PC-9 (cell line): ENCODE measurements at regions not wholly inside any gene's neighbourhood (a gene's known extent, or its start where the extent isn't known, plus 50 kb on each side); places are given as distances from the start of the nearest gene placed in this dataset.

Experiments used
- BruUV-seq: library from RNA; stranded (reverse); fragments of 400-500 nt; replicated peaks from 2 replicates; lab custom pipeline; 2021; lab: Mats Ljungman, UMichigan
- CTCF ChIA-PET: fragments of 300-600 bp; sonication (Branson Sonifier 250); formaldehyde crosslinking; loops from one replicate; lab custom pipeline; 2022; ENCODE audit warnings: antibody characterized with exemption; lab: Charles Lee
- POLR2A ChIA-PET: fragments of 300-600 bp; sonication (Branson Sonifier 250); formaldehyde crosslinking; loops from one replicate; lab custom pipeline; 2022; ENCODE audit warnings: antibody characterized with exemption; ENCODE audit not compliant: unreplicated experiment; lab: Charles Lee
- DNase-seq, 2 experiments: peaks; one replicate each; pipeline versions ENCODE4 v3.0.0 to v3.0.0-alpha.2; 2015 to 2022; ENCODE audit warnings: mixed read lengths in 1 of 2
- H2AFZ ChIP-seq: fragments of 200-600 bp; sonication (generic); 2 replicates; pipeline ENCODE4 v1.8.1; 2017; ENCODE audit warnings: antibody characterized with exemption
- H3F3A ChIP-seq: fragments of 200-600 bp; sonication (generic); 2 replicates; pipeline ENCODE4 v1.8.1; 2017; ENCODE audit warnings: antibody characterized with exemption, mild to moderate bottlenecking, low read depth; ENCODE audit not compliant: insufficient read depth
- H3K27ac ChIP-seq: fragments of 200-600 bp; sonication (generic); 2 replicates; pipeline ENCODE4 v1.6.1; 2016; ENCODE audit warnings: mixed run types
- H3K27me3 ChIP-seq: fragments of 200-600 bp; sonication (generic); 2 replicates; pipeline ENCODE4 v1.6.1; 2016; ENCODE audit warnings: low read depth, mixed run types; ENCODE audit not compliant: insufficient read depth
- H3K36me3 ChIP-seq: fragments of 200-600 bp; sonication (generic); 2 replicates; pipeline ENCODE4 v1.6.1; 2016; ENCODE audit warnings: low read depth, mixed run types
- H3K4me1 ChIP-seq: fragments of 200-600 bp; sonication (generic); replicated peaks from 2 replicates; pipeline ENCODE4 v1.6.1; 2016; ENCODE audit warnings: mixed run types; ENCODE audit not compliant: insufficient read depth
- H3K4me2 ChIP-seq: fragments of 200-600 bp; sonication (generic); 2 replicates; pipeline ENCODE4 v1.6.1; 2017; ENCODE audit warnings: mixed run types
- H3K4me3 ChIP-seq: fragments of 200-600 bp; sonication (generic); 2 replicates; pipeline ENCODE4 v1.6.1; 2016; ENCODE audit warnings: mixed run types
- H3K79me2 ChIP-seq: fragments of 200-600 bp; sonication (generic); 2 replicates; pipeline ENCODE4 v1.6.1; 2017; ENCODE audit warnings: low read depth, mixed run types
- H3K9me2 ChIP-seq: fragments of 200-600 bp; sonication (generic); 2 replicates; pipeline ENCODE4 v1.8.1; 2017; ENCODE audit warnings: mild to moderate bottlenecking; ENCODE audit not compliant: insufficient read depth
- H3K9me3 ChIP-seq: fragments of 200-600 bp; sonication (generic); 2 replicates; pipeline ENCODE4 v1.8.1; 2016; ENCODE audit warnings: low read depth; ENCODE audit not compliant: insufficient read depth
- H4K20me1 ChIP-seq: fragments of 200-600 bp; sonication (generic); 2 replicates; pipeline ENCODE4 v1.8.1; 2017; ENCODE audit not compliant: insufficient read depth
- EZH2 ChIP-seq: fragments of 200-600 bp; sonication (generic); IDR thresholded peaks from 2 replicates; pipeline ENCODE4 v1.8.0; 2017; ENCODE audit warnings: antibody characterized with exemption, low read depth
- intact Hi-C: fragments of 100-400 bp; cut with micrococcal nuclease; formaldehyde crosslinking; loops from one replicate; pipeline ENCODE4 v1.10.0; 2022; ENCODE audit not compliant: unreplicated experiment
- TF ChIP-seq, protein P1 (sequence below): fragments of 200-600 bp; sonication (generic); conservative IDR thresholded peaks from 2 replicates; pipeline ENCODE4 v1.6.1; 2017; ENCODE audit warnings: mixed run types, antibody characterized with exemption, mild to moderate bottlenecking, moderate library complexity

DNA sequence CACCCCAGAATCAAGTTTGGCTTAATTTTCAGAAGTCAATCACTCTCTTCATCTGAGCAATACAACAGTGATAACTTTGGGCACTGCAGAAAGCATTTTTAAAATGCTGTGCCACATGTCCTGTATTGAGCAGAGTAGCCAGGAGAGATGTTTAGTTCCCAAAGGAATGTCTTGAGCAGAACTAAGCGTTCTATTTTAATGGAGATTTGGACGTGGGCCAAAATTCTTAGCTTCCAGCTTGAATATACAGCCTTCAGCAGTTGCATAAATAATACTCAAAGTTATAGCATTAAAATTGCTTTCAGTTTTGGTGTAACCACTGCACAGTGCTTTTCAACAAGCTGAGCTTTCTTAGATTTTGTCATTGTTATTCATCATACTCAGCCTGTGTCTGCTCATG is 679.2 kb downstream of the NLGN4X start:
- ChIA-PET POLR2A (no interaction called here), CTCF (interaction anchor here (0.7 kb wide), 1 partner anchor 176 kb away, joined by 4 read pairs; no protein-coding TSS in a partner anchor)
- no peaks in the 10 kb centered on the region for H4K20me1 ChIP-seq
- H3K9me3 ChIP-seq, result no peaks in the 10 kb centered on the region
- H3K4me3 ChIP-seq, result no peak overlapping the region
- H3K79me2 ChIP-seq, result no peaks in the 10 kb centered on the region
- intact Hi-C loops, result no loop called here
- no peaks in the 10 kb centered on the region for H3K4me1 ChIP-seq
- H2AFZ ChIP-seq, result no peak overlapping the region
- H3K36me3 ChIP-seq, result no peaks in the 10 kb centered on the region
- H3K9me2 ChIP-seq, result no peaks in the 10 kb centered on the region
- H3F3A ChIP-seq, result no peaks in the 10 kb centered on the region
- BruUV-seq, result no TSS peak
- no peak for DNase-seq
- no peak overlapping the region for H3K4me2 ChIP-seq
- H3K27ac ChIP-seq, result no peak overlapping the region
- TF ChIP-seq EZH2, result no peak
- TF ChIP-seq, protein P1, sequence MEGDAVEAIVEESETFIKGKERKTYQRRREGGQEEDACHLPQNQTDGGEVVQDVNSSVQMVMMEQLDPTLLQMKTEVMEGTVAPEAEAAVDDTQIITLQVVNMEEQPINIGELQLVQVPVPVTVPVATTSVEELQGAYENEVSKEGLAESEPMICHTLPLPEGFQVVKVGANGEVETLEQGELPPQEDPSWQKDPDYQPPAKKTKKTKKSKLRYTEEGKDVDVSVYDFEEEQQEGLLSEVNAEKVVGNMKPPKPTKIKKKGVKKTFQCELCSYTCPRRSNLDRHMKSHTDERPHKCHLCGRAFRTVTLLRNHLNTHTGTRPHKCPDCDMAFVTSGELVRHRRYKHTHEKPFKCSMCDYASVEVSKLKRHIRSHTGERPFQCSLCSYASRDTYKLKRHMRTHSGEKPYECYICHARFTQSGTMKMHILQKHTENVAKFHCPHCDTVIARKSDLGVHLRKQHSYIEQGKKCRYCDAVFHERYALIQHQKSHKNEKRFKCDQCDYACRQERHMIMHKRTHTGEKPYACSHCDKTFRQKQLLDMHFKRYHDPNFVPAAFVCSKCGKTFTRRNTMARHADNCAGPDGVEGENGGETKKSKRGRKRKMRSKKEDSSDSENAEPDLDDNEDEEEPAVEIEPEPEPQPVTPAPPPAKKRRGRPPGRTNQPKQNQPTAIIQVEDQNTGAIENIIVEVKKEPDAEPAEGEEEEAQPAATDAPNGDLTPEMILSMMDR, result no peak
- H3K27me3 ChIP-seq, result no peaks in the 10 kb centered on the region

DNA sequence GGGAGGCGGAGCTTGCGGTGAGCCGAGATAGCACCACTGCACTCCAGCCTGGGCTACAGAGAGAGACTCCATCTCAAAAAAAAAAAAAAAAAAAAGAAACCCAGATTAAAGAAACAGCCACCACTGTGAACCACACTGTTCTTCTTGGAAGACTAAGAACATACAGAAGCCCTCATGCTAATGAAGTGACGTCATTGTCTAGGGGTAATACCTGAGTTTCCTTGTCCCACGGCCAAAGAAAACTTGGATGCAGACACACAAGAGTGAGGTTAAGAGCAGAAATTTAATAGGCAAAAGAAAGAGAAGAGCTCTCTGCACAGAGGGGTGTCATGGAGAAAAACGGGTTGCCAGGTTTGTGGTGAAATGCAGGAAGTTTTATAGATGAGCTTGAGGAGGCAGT is 691.6 kb downstream of the NLGN4X start:
- TF ChIP-seq, protein P1, result no peak
- TF ChIP-seq EZH2, result no peak
- H3K79me2 ChIP-seq, result no peaks in the 10 kb centered on the region
- H3K4me3 ChIP-seq, result no peak overlapping the region
- intact Hi-C loops, result no loop called here
- 0 out of 2 replicates have a peak, but pooled peaks cover 4% of the 10 kb centered on the region for H3K27me3 ChIP-seq
- DNase-seq, result no peak
- no peak overlapping the region for H3K27ac ChIP-seq
- CTCF ChIA-PET, result no interaction called here
- H3K36me3 ChIP-seq, result no peaks in the 10 kb centered on the region
- no peak overlapping the region for H2AFZ ChIP-seq
- no peak overlapping the region for H3K4me2 ChIP-seq
- no TSS peak for BruUV-seq
- H3F3A ChIP-seq, result no peaks in the 10 kb centered on the region
- POLR2A ChIA-PET, result no interaction called here
- no peaks in the 10 kb centered on the region for H3K9me3 ChIP-seq
- no peaks in the 10 kb centered on the region for H3K9me2 ChIP-seq
- no peaks in the 10 kb centered on the region for H4K20me1 ChIP-seq
- no peaks in the 10 kb centered on the region for H3K4me1 ChIP-seq

DNA sequence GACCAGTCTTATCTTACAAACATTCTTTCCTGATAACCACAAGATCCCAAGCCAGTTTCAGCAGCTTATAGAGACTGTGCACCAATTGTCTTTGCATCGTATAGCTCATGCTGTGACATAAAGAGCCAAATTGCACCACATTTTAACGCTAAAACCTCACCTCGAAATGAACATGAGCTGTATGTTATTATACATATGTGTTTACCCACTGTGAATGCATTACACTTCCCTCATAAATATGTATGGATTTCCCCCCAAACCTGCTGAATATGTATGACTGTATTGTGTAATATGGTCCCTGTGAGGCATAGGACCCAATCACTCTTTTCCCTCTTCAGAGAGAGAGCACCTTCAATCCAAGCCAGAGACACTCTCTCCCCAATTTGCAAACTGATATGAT is 692.4 kb downstream of the NLGN4X start:
- no peaks in the 10 kb centered on the region for H3K36me3 ChIP-seq
- no peak overlapping the region for H3K27ac ChIP-seq
- H3K27me3 ChIP-seq, result 0 out of 2 replicates have a peak, but pooled peaks cover 4% of the 10 kb centered on the region
- no peaks in the 10 kb centered on the region for H3K79me2 ChIP-seq
- no peaks in the 10 kb centered on the region for H3K9me2 ChIP-seq
- H3K4me3 ChIP-seq, result no peak overlapping the region
- no TSS peak for BruUV-seq
- H3K4me2 ChIP-seq, result no peak overlapping the region
- CTCF ChIA-PET, result no interaction called here
- H3F3A ChIP-seq, result no peaks in the 10 kb centered on the region
- no peaks in the 10 kb centered on the region for H3K9me3 ChIP-seq
- H2AFZ ChIP-seq, result no peak overlapping the region
- no peak for TF ChIP-seq EZH2
- H3K4me1 ChIP-seq, result no peaks in the 10 kb centered on the region
- POLR2A ChIA-PET, result no interaction called here
- intact Hi-C loops, result no loop called here
- no peak for DNase-seq
- H4K20me1 ChIP-seq, result no peaks in the 10 kb centered on the region

DNA sequence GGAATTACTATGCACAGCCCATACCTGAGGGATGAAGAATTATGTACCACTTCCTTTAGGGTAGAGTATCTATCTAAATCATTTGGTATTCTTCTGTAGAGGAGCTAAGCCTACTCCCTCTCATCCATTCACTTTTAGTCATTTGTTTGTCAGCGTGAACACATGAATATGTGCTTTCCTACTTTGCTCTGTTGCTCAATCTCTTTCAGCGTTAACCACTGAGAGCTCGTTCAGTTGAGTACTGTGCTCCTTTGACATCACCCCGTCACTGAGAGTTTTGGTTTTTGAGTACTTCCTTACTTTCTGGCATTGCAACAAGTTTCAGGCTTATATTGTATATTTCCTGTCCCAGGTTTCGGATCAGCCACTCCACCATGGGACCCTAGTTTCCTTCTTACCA is 700.6 kb downstream of the NLGN4X start:
- H3K4me1 ChIP-seq, result no peaks in the 10 kb centered on the region
- H3K4me2 ChIP-seq, result no peak overlapping the region
- BruUV-seq, result no TSS peak
- TF ChIP-seq, protein P1, result no peak
- no peaks in the 10 kb centered on the region for H3K27me3 ChIP-seq
- no peaks in the 10 kb centered on the region for H3K79me2 ChIP-seq
- no peak overlapping the region for H3K27ac ChIP-seq
- ChIA-PET POLR2A (no interaction called here), CTCF (no interaction called here)
- no peaks in the 10 kb centered on the region for H3K9me3 ChIP-seq
- DNase-seq, result no peak
- H2AFZ ChIP-seq, result no peak overlapping the region
- H3F3A ChIP-seq, result no peaks in the 10 kb centered on the region
- 0 out of 2 replicates have a peak, but pooled peaks cover 5% of the 10 kb centered on the region for H3K9me2 ChIP-seq
- no peaks in the 10 kb centered on the region for H3K36me3 ChIP-seq
- no peaks in the 10 kb centered on the region for H4K20me1 ChIP-seq
- intact Hi-C loops, result no loop called here
- H3K4me3 ChIP-seq, result no peak overlapping the region
